Epithelial cell of proximal tubule (primary cell): ENCODE measurements at regions not wholly inside any gene's neighbourhood (a gene's known extent, or its start where the extent isn't known, plus 50 kb on each side); places are given as distances from the start of the nearest gene placed in this dataset.

Experiments used
- DNase-seq: peaks from one replicate; pipeline ENCODE4 v3.0.0-alpha.2; 2011; ENCODE audit warnings: low read depth
- H3K4me3 ChIP-seq: 2 replicates; pipeline ENCODE4 v1.5.1; 2011; ENCODE audit warnings: low read depth, mild to moderate bottlenecking, low read length
- CTCF ChIP-seq: conservative IDR thresholded peaks from 2 replicates; pipeline ENCODE4 v1.5.1; 2012; ENCODE audit warnings: low read depth, mild to moderate bottlenecking, low read length

DNA sequence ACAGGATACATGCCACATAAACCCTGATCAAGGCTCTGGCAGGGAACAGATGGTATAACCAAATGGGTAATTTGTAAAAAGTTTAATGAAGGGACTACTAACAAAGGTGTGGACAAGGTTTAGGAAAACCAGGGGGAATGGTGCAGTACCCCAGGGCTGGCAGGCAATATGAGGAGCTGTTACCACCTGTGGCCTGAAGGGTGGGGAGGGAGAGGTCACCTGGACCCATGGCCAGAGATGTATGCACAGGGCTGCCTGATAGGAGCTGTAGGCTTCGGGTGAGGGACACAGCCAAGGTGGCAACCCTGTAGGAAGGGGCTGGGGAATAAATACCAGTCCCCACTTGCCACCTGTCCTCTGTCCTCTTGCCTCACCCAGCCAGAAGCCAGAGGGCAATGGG is 51.4 kb upstream of the ID3 start:
- TF ChIP-seq CTCF = no peak
- DNase-seq = no peak
- no peak overlapping the region for H3K4me3 ChIP-seq

- no peak for TF ChIP-seq CTCF
- no peak for DNase-seq
- no peak overlapping the region for H3K4me3 ChIP-seq
Observed at GRCh38 chr1:23609971-23610370, 50.7 kb upstream of the ID3 start.
